ENCODE measurements at regions not wholly inside any gene's neighbourhood (a gene's known extent, or its start where the extent isn't known, plus 50 kb on each side); places are given as distances from the start of the nearest gene placed in this dataset.
A peak's percentile ranks its signal among the peaks of the same experiment; 100 is the strongest.

DNA sequence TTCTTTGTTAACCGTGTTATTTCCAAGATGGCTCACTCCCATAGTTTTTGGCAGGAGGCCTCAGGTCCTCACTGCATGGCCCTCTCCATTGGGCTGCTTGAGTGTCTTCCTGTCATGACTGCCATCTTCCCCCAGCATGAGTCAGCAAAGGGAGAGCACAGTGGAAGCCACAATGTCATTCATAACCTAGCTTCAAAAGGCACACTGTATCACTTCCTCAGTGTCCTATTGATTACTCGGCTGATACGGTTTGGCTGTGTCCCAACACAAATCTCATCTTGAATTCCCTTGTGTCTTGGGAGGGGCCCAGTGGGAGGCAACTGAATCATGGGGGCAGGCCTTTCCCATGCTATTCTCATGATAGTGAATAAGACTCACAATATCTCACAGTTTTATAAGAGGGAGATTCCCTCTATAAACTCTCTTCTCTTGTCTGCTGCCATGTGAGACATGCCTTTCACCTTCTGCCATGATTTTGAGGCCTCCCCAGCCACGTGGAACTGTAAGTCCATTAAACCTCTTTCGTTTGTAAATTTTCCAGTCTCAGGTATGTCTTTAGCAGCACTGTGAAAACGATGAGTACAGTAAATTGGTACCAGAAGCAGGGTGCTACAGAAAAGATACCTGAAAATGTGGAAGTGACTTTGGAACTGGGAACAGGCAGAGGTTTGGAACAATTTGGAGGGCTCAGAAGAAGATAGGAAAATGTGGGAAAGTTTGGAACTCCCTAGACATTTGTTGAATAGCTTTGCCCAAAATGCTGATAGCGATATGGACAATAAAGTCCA, 106.5 kb downstream of the PRLHR start (continued):
- TF ChIP-seq, protein P1, sequence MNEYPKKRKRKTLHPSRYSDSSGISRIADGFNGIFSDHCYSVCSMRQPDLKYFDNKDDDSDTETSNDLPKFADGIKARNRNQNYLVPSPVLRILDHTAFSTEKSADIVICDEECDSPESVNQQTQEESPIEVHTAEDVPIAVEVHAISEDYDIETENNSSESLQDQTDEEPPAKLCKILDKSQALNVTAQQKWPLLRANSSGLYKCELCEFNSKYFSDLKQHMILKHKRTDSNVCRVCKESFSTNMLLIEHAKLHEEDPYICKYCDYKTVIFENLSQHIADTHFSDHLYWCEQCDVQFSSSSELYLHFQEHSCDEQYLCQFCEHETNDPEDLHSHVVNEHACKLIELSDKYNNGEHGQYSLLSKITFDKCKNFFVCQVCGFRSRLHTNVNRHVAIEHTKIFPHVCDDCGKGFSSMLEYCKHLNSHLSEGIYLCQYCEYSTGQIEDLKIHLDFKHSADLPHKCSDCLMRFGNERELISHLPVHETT (CRISPR knock-in tag; conservative IDR thresholded peaks at IDR 0.05 in 1 of 2, IDR thresholded peaks at IDR 0.05 in 1 of 2): 0 out of 4 replicates have a peak, but pooled peaks of 1 of the 2 experiments have one; percentile 33
- no peak for TF ChIP-seq HDAC6 (IDR thresholded peaks at IDR 0.05; ENCODE audit: low read depth, low read length)
- TF ChIP-seq ZNF707 (CRISPR knock-in tag; conservative IDR thresholded peaks at IDR 0.05): peak; percentile 97
- peak; percentile 39; the same call in 1 of the 2 replicates for TF ChIP-seq FOSL1 (tag; conservative IDR thresholded peaks at IDR 0.05)
- peak; percentile 79 for TF ChIP-seq ZNF316 (IDR thresholded peaks at IDR 0.05)
- TF ChIP-seq, protein P2, sequence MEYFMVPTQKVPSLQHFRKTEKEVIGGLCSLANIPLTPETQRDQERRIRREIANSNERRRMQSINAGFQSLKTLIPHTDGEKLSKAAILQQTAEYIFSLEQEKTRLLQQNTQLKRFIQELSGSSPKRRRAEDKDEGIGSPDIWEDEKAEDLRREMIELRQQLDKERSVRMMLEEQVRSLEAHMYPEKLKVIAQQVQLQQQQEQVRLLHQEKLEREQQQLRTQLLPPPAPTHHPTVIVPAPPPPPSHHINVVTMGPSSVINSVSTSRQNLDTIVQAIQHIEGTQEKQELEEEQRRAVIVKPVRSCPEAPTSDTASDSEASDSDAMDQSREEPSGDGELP (CRISPR knock-in tag; IDR thresholded peaks at IDR 0.05; ENCODE audit: borderline replicate concordance): peak; percentile 26; the same call in 1 of the 2 replicates
- TF ChIP-seq NFIC (IDR thresholded peaks at IDR 0.05): peak; percentile 52; the same call in 1 of the 2 replicates
- no peak for TF ChIP-seq ATF1 (CRISPR knock-in tag; IDR thresholded peaks at IDR 0.05)
- TF ChIP-seq ATF1 (tag; IDR thresholded peaks at IDR 0.05): no peak
- TF ChIP-seq ZKSCAN8 (CRISPR knock-in tag; IDR thresholded peaks at IDR 0.05): no peak
- 0 out of 2 replicates have a peak, but pooled peaks have one; percentile 3 for TF ChIP-seq CBFA2T3 (IDR thresholded peaks at IDR 0.05)
- peak; percentile 77; the same call in 1 of the 2 replicates for TF ChIP-seq EHMT2 (IDR thresholded peaks at IDR 0.05)
- TF ChIP-seq PHF21A (IDR thresholded peaks at IDR 0.05; ENCODE audit: borderline replicate concordance, low read depth): no peak
- TF ChIP-seq, protein P3, sequence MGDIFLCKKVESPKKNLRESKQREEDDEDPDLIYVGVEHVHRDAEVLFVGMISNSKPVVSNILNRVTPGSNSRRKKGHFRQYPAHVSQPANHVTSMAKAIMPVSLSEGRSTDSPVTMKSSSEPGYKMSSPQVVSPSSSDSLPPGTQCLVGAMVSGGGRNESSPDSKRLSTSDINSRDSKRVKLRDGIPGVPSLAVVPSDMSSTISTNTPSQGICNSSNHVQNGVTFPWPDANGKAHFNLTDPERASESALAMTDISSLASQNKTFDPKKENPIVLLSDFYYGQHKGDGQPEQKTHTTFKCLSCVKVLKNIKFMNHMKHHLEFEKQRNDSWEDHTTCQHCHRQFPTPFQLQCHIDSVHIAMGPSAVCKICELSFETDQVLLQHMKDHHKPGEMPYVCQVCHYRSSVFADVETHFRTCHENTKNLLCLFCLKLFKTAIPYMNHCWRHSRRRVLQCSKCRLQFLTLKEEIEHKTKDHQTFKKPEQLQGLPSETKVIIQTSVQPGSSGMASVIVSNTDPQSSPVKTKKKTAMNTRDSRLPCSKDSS (IDR thresholded peaks at IDR 0.05; ENCODE audit: low read depth, partially characterized antibody): peak; percentile 57
- no peak for TF ChIP-seq FOXA1 (IDR thresholded peaks at IDR 0.05; ENCODE audit: borderline replicate concordance)
- peak; percentile 49 for TF ChIP-seq MAFK (IDR thresholded peaks at IDR 0.05; ENCODE audit: low read length)
- TF ChIP-seq NFE2 (IDR thresholded peaks at IDR 0.05; ENCODE audit: low read depth): peak; percentile 88
- peak; percentile 79 for TF ChIP-seq C11orf30 (IDR thresholded peaks at IDR 0.05; ENCODE audit: low read depth)
- no peak for TF ChIP-seq KLF16 (IDR thresholded peaks at IDR 0.05)
- no peak for TF ChIP-seq HDAC1 (IDR thresholded peaks at IDR 0.05)
- no peak for TF ChIP-seq MYBL2 (IDR thresholded peaks at IDR 0.05; ENCODE audit: low read depth)
- no peak for TF ChIP-seq MYBL2 (CRISPR knock-in tag; IDR thresholded peaks at IDR 0.05; ENCODE audit: borderline replicate concordance)
- peak in 1 of 3 experiments; percentile 74 for TF ChIP-seq YY1 (IDR thresholded peaks at IDR 0.05; ENCODE audit: borderline replicate concordance in 1 of 3, control insufficient read depth in 1 of 3, extremely low read depth in 1 of 3, insufficient read depth in 3 of 3, insufficient read length in 1 of 3, insufficient replicate concordance in 2 of 3, low read depth in 1 of 3, low read length in 2 of 3)
- TF ChIP-seq DPF2 (IDR thresholded peaks at IDR 0.05): 0 out of 2 replicates have a peak, but pooled peaks have one; percentile 35
- 0 out of 4 replicates have a peak, but pooled peaks of 1 of the 2 experiments have one; percentile 25 for TF ChIP-seq TRIM24 (IDR thresholded peaks at IDR 0.05)

Measured in K562 (cell line).